ENCODE measurements at regions not wholly inside any gene's neighbourhood (a gene's known extent, or its start where the extent isn't known, plus 50 kb on each side); places are given as distances from the start of the nearest gene placed in this dataset.

- no peak for DNase-seq (ENCODE audit: low read depth)
- no peak overlapping the region for H3K4me3 ChIP-seq (ENCODE audit: low read length)
- TF ChIP-seq CTCF (IDR thresholded peaks at IDR 0.05; ENCODE audit: insufficient read depth, low read depth, low read length, missing control alignments): no peak
These were observed 493.7 kb upstream of the ERCC4 start for GRCh38 chr16:13426269-13426668.

GRCh38 chr16:13426736-13427135 lies 493.2 kb upstream of the ERCC4 start:
- no peak overlapping the region for H3K4me3 ChIP-seq (ENCODE audit: low read length)
- TF ChIP-seq CTCF (IDR thresholded peaks at IDR 0.05; ENCODE audit: insufficient read depth, low read depth, low read length, missing control alignments): no peak
- no peak for DNase-seq (ENCODE audit: low read depth)

GRCh38 chr16:13427943-13428342 lies 492.0 kb upstream of the ERCC4 start:
- H3K4me3 ChIP-seq (ENCODE audit: low read length): no peak overlapping the region
- DNase-seq (ENCODE audit: low read depth): no peak
- TF ChIP-seq CTCF (IDR thresholded peaks at IDR 0.05; ENCODE audit: insufficient read depth, low read depth, low read length, missing control alignments): no peak

- H3K4me3 ChIP-seq (ENCODE audit: low read length): no peak overlapping the region
- DNase-seq (ENCODE audit: low read depth): no peak
- no peak for TF ChIP-seq CTCF (IDR thresholded peaks at IDR 0.05; ENCODE audit: insufficient read depth, low read depth, low read length, missing control alignments)
These were observed 490.5 kb upstream of the ERCC4 start for GRCh38 chr16:13429416-13429815.

GRCh38 chr16:13435415-13435814 lies 484.5 kb upstream of the ERCC4 start:
- no peak overlapping the region for H3K4me3 ChIP-seq (ENCODE audit: low read length)
- DNase-seq (ENCODE audit: low read depth): no peak
- no peak for TF ChIP-seq CTCF (IDR thresholded peaks at IDR 0.05; ENCODE audit: insufficient read depth, low read depth, low read length, missing control alignments)

GRCh38 chr16:13435873-13436474 lies 484.0 kb upstream of the ERCC4 start:
- no peak for TF ChIP-seq CTCF (IDR thresholded peaks at IDR 0.05; ENCODE audit: insufficient read depth, low read depth, low read length, missing control alignments)
- DNase-seq (ENCODE audit: low read depth): no peak
- H3K4me3 ChIP-seq (ENCODE audit: low read length): no peak overlapping the region
